ENCODE measurements at regions not wholly inside any gene's neighbourhood (a gene's known extent, or its start where the extent isn't known, plus 50 kb on each side); places are given as distances from the start of the nearest gene placed in this dataset.
A peak's percentile ranks its signal among the peaks of the same experiment; 100 is the strongest.

GRCh38 chr20:24132246-24132645, 143.7 kb upstream of the GGTLC1 start:
- H3K4me1 ChIP-seq (ENCODE audit: insufficient read depth, low read length): peaks cover 47% of the 10 kb centered on the region

GRCh38 chr20:24131684-24132083, 143.1 kb upstream of the GGTLC1 start:
- Histone ChIP-seq H3K4me1 (ENCODE audit: insufficient read depth, low read length) (peaks cover 42% of the 10 kb centered on the region), H3K79me2 (ENCODE audit: low read length) (peaks cover 41% of the 10 kb centered on the region), H2AFZ (ENCODE audit: low read length) (0 out of 2 replicates have a peak overlapping the region, but pooled peaks have one; percentile 8), H3F3A (ENCODE audit: low read length, unreplicated experiment) (peaks cover 21% of the 10 kb centered on the region), H4K20me1 (ENCODE audit: low read length) (0 out of 2 replicates have a peak, but pooled peaks cover 6% of the 10 kb centered on the region), H3K27me3 (ENCODE audit: low read length) (no peaks in the 10 kb centered on the region), H3K9ac (ENCODE audit: low read length) (peak overlapping the region; percentile 68), H3K9me3 (ENCODE audit: low read length) (peaks cover 14% of the 10 kb centered on the region; the same call in 1 of the 2 replicates), H3K36me3 (ENCODE audit: low read depth, low read length) (peaks cover 26% of the 10 kb centered on the region), H3K4me2 (ENCODE audit: low read length) (peak overlapping the region; percentile 95), H3K9me2 (replicated peaks; ENCODE audit: low read length) (no peaks in the 10 kb centered on the region), H3K4me3 (ENCODE audit: low read length) (peak overlapping the region; percentile 40; the same call in 1 of the 2 replicates), H3K27ac (ENCODE audit: low read length) (peak overlapping the region; percentile 98)
- DNase-seq (peak; percentile 90), ATAC-seq (peak; percentile 19)
- POLR2A ChIA-PET (ENCODE audit: unreplicated experiment): no interaction called here
- intact Hi-C loops (cut with micrococcal nuclease): no loop called here
- BruUV-seq (replicated peaks): no TSS peak
- CTCF ChIA-PET: no interaction called here
- TF ChIP-seq EZH2 (IDR thresholded peaks at IDR 0.05; ENCODE audit: low read length, unreplicated experiment) (no peak), EZH2phosphoT487 (IDR thresholded peaks at IDR 0.05; ENCODE audit: borderline replicate concordance, low read length) (no peak), CTCF (conservative IDR thresholded peaks at IDR 0.05; ENCODE audit: low read depth, low read length) (no peak)

More at GRCh38 chr20:24132246-24132645, 143.7 kb upstream of the GGTLC1 start:
- ChIA-PET CTCF (no interaction called here), POLR2A (ENCODE audit: unreplicated experiment) (no interaction called here)
- Histone ChIP-seq H3K9ac (ENCODE audit: low read length) (peak overlapping the region; percentile 68), H3K27me3 (ENCODE audit: low read length) (no peaks in the 10 kb centered on the region), H3K79me2 (ENCODE audit: low read length) (peaks cover 47% of the 10 kb centered on the region), H3K36me3 (ENCODE audit: low read depth, low read length) (peaks cover 31% of the 10 kb centered on the region), H2AFZ (ENCODE audit: low read length) (0 out of 2 replicates have a peak overlapping the region, but pooled peaks have one; percentile 8), H3K4me2 (ENCODE audit: low read length) (peak overlapping the region; percentile 95), H3F3A (ENCODE audit: low read length, unreplicated experiment) (peaks cover 21% of the 10 kb centered on the region), H3K4me3 (ENCODE audit: low read length) (peak overlapping the region; percentile 32; the same call in 1 of the 2 replicates), H3K27ac (ENCODE audit: low read length) (peak overlapping the region; percentile 98), H3K9me2 (replicated peaks; ENCODE audit: low read length) (no peaks in the 10 kb centered on the region), H4K20me1 (ENCODE audit: low read length) (peaks cover 11% of the 10 kb centered on the region), H3K9me3 (ENCODE audit: low read length) (peaks cover 14% of the 10 kb centered on the region; the same call in 1 of the 2 replicates)
- TF ChIP-seq EZH2phosphoT487 (IDR thresholded peaks at IDR 0.05; ENCODE audit: borderline replicate concordance, low read length) (no peak), EZH2 (IDR thresholded peaks at IDR 0.05; ENCODE audit: low read length, unreplicated experiment) (no peak), CTCF (conservative IDR thresholded peaks at IDR 0.05; ENCODE audit: low read depth, low read length) (no peak)
- no TSS peak for BruUV-seq (replicated peaks)
- DNase-seq: no peak
- intact Hi-C loops (cut with micrococcal nuclease): no loop called here
- ATAC-seq: no peak

GRCh38 chr20:24131281-24131680, 142.7 kb upstream of the GGTLC1 start:
- no peak for TF ChIP-seq EZH2 (IDR thresholded peaks at IDR 0.05; ENCODE audit: low read length, unreplicated experiment)
- TF ChIP-seq EZH2phosphoT487 (IDR thresholded peaks at IDR 0.05; ENCODE audit: borderline replicate concordance, low read length): no peak
- no peak for TF ChIP-seq CTCF (conservative IDR thresholded peaks at IDR 0.05; ENCODE audit: low read depth, low read length)
- POLR2A ChIA-PET (ENCODE audit: unreplicated experiment): no interaction called here
- H3K27ac ChIP-seq (ENCODE audit: low read length): peak overlapping the region; percentile 98
- H3K4me1 ChIP-seq (ENCODE audit: insufficient read depth, low read length): peaks cover 38% of the 10 kb centered on the region
- ATAC-seq: peak; percentile 59
- H3K9me2 ChIP-seq (replicated peaks; ENCODE audit: low read length): no peaks in the 10 kb centered on the region
- H3K4me3 ChIP-seq (ENCODE audit: low read length): peak overlapping the region; percentile 40
- intact Hi-C loops (cut with micrococcal nuclease): no loop called here
- DNase-seq: peak; percentile 99
- peaks cover 21% of the 10 kb centered on the region for H3K36me3 ChIP-seq (ENCODE audit: low read depth, low read length)
- peak overlapping the region; percentile 95 for H3K4me2 ChIP-seq (ENCODE audit: low read length)
- peak overlapping the region; percentile 68 for H3K9ac ChIP-seq (ENCODE audit: low read length)
- peaks cover 37% of the 10 kb centered on the region for H3K79me2 ChIP-seq (ENCODE audit: low read length)
- CTCF ChIA-PET: no interaction called here
- BruUV-seq (replicated peaks): no TSS peak
- peaks cover 21% of the 10 kb centered on the region for H3F3A ChIP-seq (ENCODE audit: low read length, unreplicated experiment)
- H4K20me1 ChIP-seq (ENCODE audit: low read length): 0 out of 2 replicates have a peak, but pooled peaks cover 2% of the 10 kb centered on the region
- peaks cover 14% of the 10 kb centered on the region; the same call in 1 of the 2 replicates for H3K9me3 ChIP-seq (ENCODE audit: low read length)
- H3K27me3 ChIP-seq (ENCODE audit: low read length): no peaks in the 10 kb centered on the region
- H2AFZ ChIP-seq (ENCODE audit: low read length): peak overlapping the region; percentile 23
